ENCODE measurements at regions not wholly inside any gene's neighbourhood (a gene's known extent, or its start where the extent isn't known, plus 50 kb on each side); places are given as distances from the start of the nearest gene placed in this dataset.

DNA sequence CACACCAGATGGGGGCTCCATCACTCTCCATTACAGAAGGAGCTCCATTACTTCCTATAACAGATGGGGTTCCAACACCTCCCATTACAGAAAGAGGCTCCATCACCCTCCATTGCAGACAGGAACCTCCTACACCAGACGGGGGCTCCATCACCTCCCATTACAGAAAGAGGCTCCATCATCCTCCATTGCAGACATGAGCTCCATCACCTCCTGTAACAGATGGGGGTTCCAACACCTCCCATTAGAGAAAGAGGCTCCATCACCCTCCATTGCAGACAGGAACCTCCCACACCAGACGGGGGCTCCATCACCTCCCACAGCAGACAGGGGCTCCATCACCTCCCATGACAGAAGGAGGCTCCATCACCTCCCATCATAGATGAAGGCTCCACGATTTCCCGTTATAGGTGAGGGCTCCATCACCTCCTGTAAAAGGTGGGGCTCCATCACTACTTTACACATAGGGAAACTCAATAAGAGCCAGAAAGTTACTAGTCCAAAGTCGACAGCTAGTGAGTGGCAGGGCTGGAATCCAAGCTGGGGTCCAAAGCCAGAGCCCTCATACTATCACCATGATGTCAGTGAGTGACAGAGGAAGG is 224.8 kb downstream of the RBFOX3 start:
- POLR2A ChIA-PET = no interaction called here
- Mint-ChIP-seq H3K27ac (ENCODE audit: unreplicated experiment) (no peak overlapping the region), H3K4me1 (ENCODE audit: low read depth, unreplicated experiment) (no peaks in the 10 kb centered on the region), H3K9me3 (ENCODE audit: unreplicated experiment) (no peaks in the 10 kb centered on the region), H3K27me3 (ENCODE audit: insufficient read depth, unreplicated experiment) (peaks cover 37% of the 10 kb centered on the region), H3K36me3 (ENCODE audit: insufficient read depth, unreplicated experiment) (peaks cover 6% of the 10 kb centered on the region), H3K4me3 (ENCODE audit: unreplicated experiment) (no peak overlapping the region)
- TF ChIP-seq, protein P1, sequence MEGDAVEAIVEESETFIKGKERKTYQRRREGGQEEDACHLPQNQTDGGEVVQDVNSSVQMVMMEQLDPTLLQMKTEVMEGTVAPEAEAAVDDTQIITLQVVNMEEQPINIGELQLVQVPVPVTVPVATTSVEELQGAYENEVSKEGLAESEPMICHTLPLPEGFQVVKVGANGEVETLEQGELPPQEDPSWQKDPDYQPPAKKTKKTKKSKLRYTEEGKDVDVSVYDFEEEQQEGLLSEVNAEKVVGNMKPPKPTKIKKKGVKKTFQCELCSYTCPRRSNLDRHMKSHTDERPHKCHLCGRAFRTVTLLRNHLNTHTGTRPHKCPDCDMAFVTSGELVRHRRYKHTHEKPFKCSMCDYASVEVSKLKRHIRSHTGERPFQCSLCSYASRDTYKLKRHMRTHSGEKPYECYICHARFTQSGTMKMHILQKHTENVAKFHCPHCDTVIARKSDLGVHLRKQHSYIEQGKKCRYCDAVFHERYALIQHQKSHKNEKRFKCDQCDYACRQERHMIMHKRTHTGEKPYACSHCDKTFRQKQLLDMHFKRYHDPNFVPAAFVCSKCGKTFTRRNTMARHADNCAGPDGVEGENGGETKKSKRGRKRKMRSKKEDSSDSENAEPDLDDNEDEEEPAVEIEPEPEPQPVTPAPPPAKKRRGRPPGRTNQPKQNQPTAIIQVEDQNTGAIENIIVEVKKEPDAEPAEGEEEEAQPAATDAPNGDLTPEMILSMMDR (IDR thresholded peaks at IDR 0.05; ENCODE audit: insufficient read depth in 1 of 2, low read depth in 1 of 2, low read length in 1 of 2, severe bottlenecking in 1 of 2, unreplicated experiment in 1 of 2) = no peak
- CTCF ChIA-PET = interaction anchor here (0.9 to 1.2 kb wide), 3 partner anchors 8 to 20 kb away, joined by 3 to 4 read pairs (median 3); no protein-coding TSS in a partner anchor
- no peak overlapping the region for H3K4me3 ChIP-seq (ENCODE audit: low read depth, low read length)
- BruUV-seq (replicated peaks) = no TSS peak
- H3K4me1 ChIP-seq = no peaks in the 10 kb centered on the region
- intact Hi-C loops (cut with micrococcal nuclease; ENCODE audit: unreplicated experiment) = no loop called here
- no peaks in the 10 kb centered on the region for H3K9me3 ChIP-seq
- no peak for DNase-seq
- no peaks in the 10 kb centered on the region; the same call in none of the 2 replicates for H3K27me3 ChIP-seq (replicated peaks; ENCODE audit: control insufficient read depth, insufficient read depth, low read length)
- H3K36me3 ChIP-seq (ENCODE audit: control insufficient read depth, insufficient read depth, low read length) = no peaks in the 10 kb centered on the region

DNA sequence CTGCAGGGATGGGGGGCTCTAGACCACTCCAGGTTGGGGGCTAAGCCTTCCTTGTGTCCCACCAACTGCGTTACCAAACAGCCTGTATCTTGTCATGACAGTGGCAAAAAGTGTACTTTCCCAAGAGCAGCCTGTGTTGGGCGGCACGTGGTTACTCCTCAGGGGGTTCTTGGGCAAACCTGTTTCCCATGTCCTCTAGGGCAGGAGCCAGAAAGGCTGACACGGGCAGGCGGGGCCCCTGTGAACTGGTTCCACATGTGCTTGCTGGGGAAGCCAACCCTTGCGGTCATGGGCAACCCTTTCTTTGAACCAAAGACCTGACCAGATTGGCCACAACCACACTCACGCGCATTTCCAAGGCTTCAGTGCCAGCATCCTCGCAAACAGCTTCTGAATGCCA is 228.5 kb downstream of the RBFOX3 start:
- no peak overlapping the region for H3K4me3 Mint-ChIP-seq (ENCODE audit: unreplicated experiment)
- no peaks in the 10 kb centered on the region for H3K4me1 Mint-ChIP-seq (ENCODE audit: low read depth, unreplicated experiment)
- no peak overlapping the region for H3K27ac Mint-ChIP-seq (ENCODE audit: unreplicated experiment)
- TF ChIP-seq, protein P1 (IDR thresholded peaks at IDR 0.05; ENCODE audit: insufficient read depth in 1 of 2, low read depth in 1 of 2, low read length in 1 of 2, severe bottlenecking in 1 of 2, unreplicated experiment in 1 of 2) = no peak
- H3K4me1 ChIP-seq = no peaks in the 10 kb centered on the region
- H3K4me3 ChIP-seq (ENCODE audit: low read depth, low read length) = no peak overlapping the region
- H3K9me3 ChIP-seq = no peaks in the 10 kb centered on the region
- no peak for DNase-seq
- CTCF ChIA-PET = interaction anchor here (1.3 kb wide), 1 partner anchor 9 kb away, joined by 4 read pairs; no protein-coding TSS in a partner anchor
- intact Hi-C loops (cut with micrococcal nuclease; ENCODE audit: unreplicated experiment) = no loop called here
- H3K9me3 Mint-ChIP-seq (ENCODE audit: unreplicated experiment) = no peaks in the 10 kb centered on the region
- BruUV-seq (replicated peaks) = no TSS peak
- peaks cover 6% of the 10 kb centered on the region for H3K36me3 Mint-ChIP-seq (ENCODE audit: insufficient read depth, unreplicated experiment)
- POLR2A ChIA-PET = no interaction called here
- H3K27me3 ChIP-seq (replicated peaks; ENCODE audit: control insufficient read depth, insufficient read depth, low read length) = no peaks in the 10 kb centered on the region; the same call in none of the 2 replicates
- peaks cover 33% of the 10 kb centered on the region for H3K27me3 Mint-ChIP-seq (ENCODE audit: insufficient read depth, unreplicated experiment)
- H3K36me3 ChIP-seq (ENCODE audit: control insufficient read depth, insufficient read depth, low read length) = no peaks in the 10 kb centered on the region

DNA sequence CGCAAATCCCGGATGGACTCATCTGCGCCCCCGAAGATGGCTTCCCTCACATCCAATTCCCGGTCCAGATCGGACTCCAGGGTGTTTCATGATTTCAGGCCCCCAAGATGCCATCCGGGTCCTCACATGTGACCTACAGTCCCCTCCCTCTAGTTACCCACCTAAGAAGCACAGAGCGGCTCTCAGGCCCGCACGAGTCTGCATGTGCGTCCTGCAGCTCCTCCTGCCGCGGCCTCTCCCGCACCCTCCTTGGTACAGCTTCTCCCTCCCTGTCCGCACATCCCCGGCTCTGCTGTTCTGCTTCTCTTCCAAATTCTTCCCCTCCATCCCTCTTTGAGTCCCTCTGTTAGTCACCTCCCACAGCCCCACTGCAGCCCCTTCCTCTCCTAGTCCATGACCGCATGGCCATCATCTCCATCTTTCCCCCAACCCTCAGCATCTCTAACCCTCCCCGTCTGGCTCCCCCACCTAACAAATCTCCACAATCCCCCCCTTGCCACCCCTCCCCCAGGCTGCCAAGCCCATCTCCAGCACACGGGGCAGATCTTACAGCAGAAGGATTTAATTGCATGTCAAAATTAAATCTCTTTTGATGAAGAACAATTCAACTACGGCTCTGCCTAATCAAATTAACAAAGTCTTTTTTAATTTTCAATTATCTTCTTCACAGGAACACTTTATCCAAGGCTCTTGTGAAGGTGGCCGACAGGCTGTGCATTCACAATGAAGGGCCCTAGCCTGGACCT is 231.0 kb downstream of the RBFOX3 start:
- H3K27me3 Mint-ChIP-seq (ENCODE audit: insufficient read depth, unreplicated experiment) = peaks cover 41% of the 10 kb centered on the region
- H3K27ac Mint-ChIP-seq (ENCODE audit: unreplicated experiment) = no peak overlapping the region
- TF ChIP-seq, protein P1 (IDR thresholded peaks at IDR 0.05; ENCODE audit: insufficient read depth in 1 of 2, low read depth in 1 of 2, low read length in 1 of 2, severe bottlenecking in 1 of 2, unreplicated experiment in 1 of 2) = no peak
- H3K27me3 ChIP-seq (replicated peaks; ENCODE audit: control insufficient read depth, insufficient read depth, low read length) = no peaks in the 10 kb centered on the region; the same call in none of the 2 replicates
- no peaks in the 10 kb centered on the region for H3K4me1 Mint-ChIP-seq (ENCODE audit: low read depth, unreplicated experiment)
- no peaks in the 10 kb centered on the region for H3K9me3 Mint-ChIP-seq (ENCODE audit: unreplicated experiment)
- BruUV-seq (replicated peaks) = no TSS peak
- CTCF ChIA-PET = interaction anchor here (0.6 to 1.0 kb wide), 2 partner anchors 13 to 253 kb away, joined by 3 to 5 read pairs; no protein-coding TSS in a partner anchor
- no peaks in the 10 kb centered on the region for H3K9me3 ChIP-seq
- no peak for DNase-seq
- no peak overlapping the region for H3K4me3 Mint-ChIP-seq (ENCODE audit: unreplicated experiment)
- no peaks in the 10 kb centered on the region for H3K36me3 ChIP-seq (ENCODE audit: control insufficient read depth, insufficient read depth, low read length)
- H3K36me3 Mint-ChIP-seq (ENCODE audit: insufficient read depth, unreplicated experiment) = peaks cover 6% of the 10 kb centered on the region
- intact Hi-C loops (cut with micrococcal nuclease; ENCODE audit: unreplicated experiment) = no loop called here
- H3K4me3 ChIP-seq (ENCODE audit: low read depth, low read length) = no peak overlapping the region
- H3K4me1 ChIP-seq = no peaks in the 10 kb centered on the region
- POLR2A ChIA-PET = no interaction called here

Measured in Caco-2 (cell line).